Suprapubic skin (tissue), 4 donors: ENCODE measurements at regions not wholly inside any gene's neighbourhood (a gene's known extent, or its start where the extent isn't known, plus 50 kb on each side); places are given as distances from the start of the nearest gene placed in this dataset.

Experiments
- CTCF ChIP-seq, 2 donors: fragments of 200-600 bp in 1 of 2; fragments of 450-650 bp in 1 of 2; sonication (generic) in 1 of 2; IDR thresholded peaks; one replicate each; pipeline ENCODE4 v1.5.1; 2016 to 2019; ENCODE audit warnings: antibody characterized with exemption in 2 of 2, mild to moderate bottlenecking in 1 of 2, moderate library complexity in 1 of 2
- EP300 ChIP-seq: sonication (generic); formaldehyde crosslinking; IDR thresholded peaks from one replicate; pipeline ENCODE4 v1.6.1; 2017; ENCODE audit warnings: antibody characterized with exemption
- POLR2A ChIP-seq, 2 donors: fragments of 450-650 bp; IDR thresholded peaks; one replicate each; pipeline ENCODE4 v1.6.1; 2017; ENCODE audit warnings: antibody characterized with exemption in 2 of 2, mild to moderate bottlenecking in 2 of 2, moderate library complexity in 2 of 2
- POLR2AphosphoS5 ChIP-seq, 3 donors: sonication (generic); formaldehyde crosslinking; IDR thresholded peaks; one replicate each; pipeline ENCODE4 v1.6.1; 2017; ENCODE audit warnings: antibody characterized with exemption in 3 of 3

- no peak for TF ChIP-seq POLR2A (IDR thresholded peaks at IDR 0.05)
- TF ChIP-seq CTCF (IDR thresholded peaks at IDR 0.05), result no peak
- no peak for TF ChIP-seq EP300
- TF ChIP-seq POLR2AphosphoS5 (IDR thresholded peaks at IDR 0.05), result no peak
Measured at GRCh38 chr3:22858486-22858885, 344.6 kb upstream of the UBE2E2 start.
